GM13977 (cell line): ENCODE measurements at regions not wholly inside any gene's neighbourhood (a gene's known extent, or its start where the extent isn't known, plus 50 kb on each side); places are given as distances from the start of the nearest gene placed in this dataset.

ENCODE experiments used
- DNase-seq: peaks from one replicate; pipeline ENCODE4 v3.0.0; 2012; ENCODE audit warnings: low spot score
- CTCF ChIP-seq: IDR thresholded peaks from 2 replicates; pipeline ENCODE4 v1.5.1; 2012; ENCODE audit warnings: mild to moderate bottlenecking, control low read depth; ENCODE audit not compliant: insufficient read depth; ENCODE audit errors: extremely low read depth, missing control alignments
- in situ Hi-C: fragments of 300-500 bp; cut with MboI; formaldehyde crosslinking; loops from one replicate; pipeline ENCODE4 v1.12.0; 2022; ENCODE audit warnings: low sequenced_read_pairs, low pct_unique_long_range_greater_than_20kb, mixed read lengths, inconsistent platforms; ENCODE audit not compliant: unreplicated experiment

- DNase-seq = no peak
- in situ Hi-C loops = no loop called here
- no peak for TF ChIP-seq CTCF
Observed at GRCh38 chrX:27404366-27404765, 58.8 kb downstream of the PPP4R3C start.

- no peak for TF ChIP-seq CTCF
- in situ Hi-C loops = no loop called here
- no peak for DNase-seq
Observed at GRCh38 chrX:27399146-27399456, 64.0 kb downstream of the PPP4R3C start.

GRCh38 chrX:27391623-27392022 lies 71.5 kb downstream of the PPP4R3C start:
- no peak for DNase-seq
- TF ChIP-seq CTCF = no peak
- in situ Hi-C loops = no loop called here

- DNase-seq = no peak
- no peak for TF ChIP-seq CTCF
- in situ Hi-C loops = no loop called here
Observed at GRCh38 chrX:27381419-27381818, 81.7 kb downstream of the PPP4R3C start.

- TF ChIP-seq CTCF = no peak
- in situ Hi-C loops = no loop called here
Observed at GRCh38 chrX:27380163-27380845, 82.8 kb downstream of the PPP4R3C start.

GRCh38 chrX:27354021-27354420 lies 109.1 kb downstream of the PPP4R3C start:
- in situ Hi-C loops = no loop called here
- no peak for DNase-seq
- TF ChIP-seq CTCF = no peak

More at GRCh38 chrX:27380163-27380845, 82.8 kb downstream of the PPP4R3C start:
- no peak for DNase-seq

GRCh38 chrX:27350476-27350875 lies 112.7 kb downstream of the PPP4R3C start:
- DNase-seq = no peak
- in situ Hi-C loops = no loop called here
- TF ChIP-seq CTCF = no peak
